HEK293 (cell line): ENCODE measurements at regions not wholly inside any gene's neighbourhood (a gene's known extent, or its start where the extent isn't known, plus 50 kb on each side); places are given as distances from the start of the nearest gene placed in this dataset.
A peak's percentile ranks its signal among the peaks of the same experiment; 100 is the strongest.

ENCODE experiments used
- CTCF ChIA-PET: fragments of 350-600 bp; formaldehyde crosslinking; extraction: SDS; loops from one replicate; lab custom pipeline; 2021; ENCODE audit warnings: antibody characterized with exemption; lab: Yijun Ruan, JAX
- POLR2A ChIA-PET: fragments of 300-600 bp; formaldehyde crosslinking; extraction: SDS; loops from one replicate; lab custom pipeline; 2020; ENCODE audit warnings: antibody characterized with exemption, inconsistent platforms; lab: Yijun Ruan, JAX
- H3K27ac ChIP-seq: fragments of 200-500 bp; sonication (Bioruptor generic); 2 replicates; pipeline ENCODE4 v1.5.1; 2014; ENCODE audit warnings: low read depth, low read length, control low read depth, inconsistent platforms; ENCODE audit errors: extremely low read depth
- H3K36me3 ChIP-seq, 2 experiments: fragments of 200-500 bp in 1 of 2; sonication (Bioruptor generic) in 1 of 2; 1 replicate in 1 of 2; 2 replicates in 1 of 2; pipeline ENCODE4 v1.5.1; 2014 to 2017; ENCODE audit warnings: inconsistent platforms in 2 of 2, low read length in 2 of 2; ENCODE audit not compliant: control insufficient read depth in 2 of 2, insufficient read depth in 1 of 2
- H3K4me1 ChIP-seq: fragments of 200-500 bp; sonication (Bioruptor generic); 2 replicates; pipeline ENCODE4 v1.5.1; 2014; ENCODE audit warnings: mild to moderate bottlenecking, low read length, inconsistent platforms; ENCODE audit not compliant: control insufficient read depth, insufficient read depth
- H3K4me3 ChIP-seq: 2 replicates; pipeline ENCODE4 v1.5.1; 2011; ENCODE audit warnings: low read depth, mild to moderate bottlenecking, control low read depth, low read length, moderate library complexity
- H3K9me3 ChIP-seq: fragments of 200-500 bp; sonication (Bioruptor generic); 2 replicates; pipeline ENCODE4 v1.5.1; 2014; ENCODE audit warnings: low read depth, low read length, inconsistent platforms; ENCODE audit not compliant: control insufficient read depth, insufficient read depth
- EGR2 ChIP-seq: fragments of 450-650 bp; formaldehyde crosslinking; IDR thresholded peaks from 2 replicates; pipeline ENCODE4 v1.5.1; 2016; ENCODE audit warnings: low read depth, missing biosample characterization, missing genetic modification characterization
- KLF10 ChIP-seq: fragments of 450-650 bp; IDR thresholded peaks from 2 replicates; pipeline ENCODE4 v1.5.1; 2018; ENCODE audit warnings: missing biosample characterization, mild to moderate bottlenecking, missing genetic modification characterization
- PBX3 ChIP-seq: sonication (generic); formaldehyde crosslinking; IDR thresholded peaks from 2 replicates; pipeline ENCODE4 v1.8.1; 2022; ENCODE audit warnings: mild to moderate bottlenecking, moderate library complexity, missing genetic modification reagents
- SCRT2 ChIP-seq: fragments of 450-650 bp; formaldehyde crosslinking; IDR thresholded peaks from 2 replicates; pipeline ENCODE4 v1.5.1; 2016; ENCODE audit warnings: missing biosample characterization, missing genetic modification characterization
- TCF7L2 ChIP-seq: IDR thresholded peaks from 2 replicates; pipeline ENCODE4 v1.6.1; 2011; ENCODE audit warnings: low read depth, mild to moderate bottlenecking, inconsistent platforms, low read length, moderate library complexity, borderline replicate concordance
- YY1 ChIP-seq: fragments of 450-650 bp; formaldehyde crosslinking; IDR thresholded peaks from 2 replicates; pipeline ENCODE4 v1.5.1; 2018; ENCODE audit warnings: missing biosample characterization, missing genetic modification characterization
- YY2 ChIP-seq: fragments of 450-650 bp; formaldehyde crosslinking; IDR thresholded peaks from 2 replicates; pipeline ENCODE4 v1.5.1; 2016; ENCODE audit warnings: missing biosample characterization, missing genetic modification characterization
- ZBTB21 ChIP-seq: fragments of 450-650 bp; formaldehyde crosslinking; IDR thresholded peaks from 2 replicates; pipeline ENCODE4 v1.5.1; 2017; ENCODE audit warnings: missing biosample characterization, missing genetic modification characterization
- ZBTB44 ChIP-seq: fragments of 450-650 bp; IDR thresholded peaks from 2 replicates; pipeline ENCODE4 v1.5.1; 2018; ENCODE audit warnings: missing biosample characterization, mild to moderate bottlenecking, missing genetic modification characterization
- ZNF112 ChIP-seq: fragments of 450-650 bp; formaldehyde crosslinking; IDR thresholded peaks from 2 replicates; pipeline ENCODE4 v1.5.0; 2017; ENCODE audit warnings: missing biosample characterization, missing genetic modification characterization
- ZNF211 ChIP-seq: fragments of 450-650 bp; formaldehyde crosslinking; IDR thresholded peaks from 2 replicates; pipeline ENCODE4 v1.5.1; 2016; ENCODE audit warnings: low read depth, missing biosample characterization, missing genetic modification characterization
- ZNF23 ChIP-seq: fragments of 450-650 bp; formaldehyde crosslinking; IDR thresholded peaks from 2 replicates; pipeline ENCODE4 v1.5.1; 2016; ENCODE audit warnings: missing biosample characterization, missing genetic modification characterization, borderline replicate concordance
- ZNF473 ChIP-seq: fragments of 450-650 bp; formaldehyde crosslinking; IDR thresholded peaks from 2 replicates; pipeline ENCODE4 v1.5.1; 2017; ENCODE audit warnings: missing biosample characterization, missing genetic modification characterization
- ZNF513 ChIP-seq: fragments of 450-650 bp; IDR thresholded peaks from 2 replicates; pipeline ENCODE4 v1.5.1; 2018; ENCODE audit warnings: missing biosample characterization, missing genetic modification characterization
- ZNF529 ChIP-seq: fragments of 450-650 bp; formaldehyde crosslinking; IDR thresholded peaks from 2 replicates; pipeline ENCODE4 v1.5.1; 2017; ENCODE audit warnings: missing genetic modification characterization, missing biosample characterization; ENCODE audit not compliant: insufficient replicate concordance
- ZNF571 ChIP-seq: fragments of 450-650 bp; formaldehyde crosslinking; IDR thresholded peaks from 2 replicates; pipeline ENCODE4 v1.5.0; 2017; ENCODE audit warnings: missing biosample characterization, missing genetic modification characterization
- ZNF707 ChIP-seq: fragments of 450-650 bp; formaldehyde crosslinking; IDR thresholded peaks from 2 replicates; pipeline ENCODE4 v1.5.1; 2016; ENCODE audit warnings: missing biosample characterization, missing genetic modification characterization

GRCh38 chr10:83736008-83736407 is 403.3 kb upstream of the GHITM start (continued):
- no peak for TF ChIP-seq SCRT2 (tag by site-specific recombination)

GRCh38 chr10:83750604-83751003 is 388.7 kb upstream of the GHITM start:
- TF ChIP-seq ZNF473 (no peak), YY2 (tag by site-specific recombination) (no peak), ZNF571 (tag by site-specific recombination) (no peak), ZNF707 (tag by site-specific recombination) (peak; percentile 88), ZBTB44 (tag by site-specific recombination) (no peak), ZBTB21 (no peak)
- ChIA-PET POLR2A (no interaction called here), CTCF (no interaction called here)
- Histone ChIP-seq H3K4me1 (no peaks in the 10 kb centered on the region), H3K4me3 (no peak overlapping the region), H3K27ac (no peak overlapping the region), H3K9me3 (no peaks in the 10 kb centered on the region), H3K36me3 (no peaks in the 10 kb centered on the region)

- no peak overlapping the region for H3K4me3 ChIP-seq
- no peaks in the 10 kb centered on the region for H3K4me1 ChIP-seq
- no peak overlapping the region for H3K27ac ChIP-seq
- no peak for TF ChIP-seq KLF10 (tag by site-specific recombination)
- peak; percentile 75 for TF ChIP-seq ZNF707 (tag by site-specific recombination)
- TF ChIP-seq YY1: no peak
- ChIA-PET POLR2A (no interaction called here), CTCF (no interaction called here)
- H3K36me3 ChIP-seq: no peaks in the 10 kb centered on the region
- H3K9me3 ChIP-seq: no peaks in the 10 kb centered on the region
Measured at GRCh38 chr10:83753490-83753889, 385.8 kb upstream of the GHITM start.

- no peaks in the 10 kb centered on the region for H3K9me3 ChIP-seq
- ChIA-PET POLR2A (no interaction called here), CTCF (no interaction called here)
Measured at GRCh38 chr10:83754857-83755256, 384.5 kb upstream of the GHITM start.

More at GRCh38 chr10:83754857-83755256, 384.5 kb upstream of the GHITM start:
- TF ChIP-seq EGR2 (tag by site-specific recombination) (no peak), TCF7L2 (no peak), ZNF211 (tag by site-specific recombination) (no peak), ZNF23 (tag by site-specific recombination) (no peak), ZNF112 (tag by site-specific recombination) (no peak), PBX3 (CRISPR knock-in tag) (no peak), ZNF529 (tag by site-specific recombination) (no peak), ZNF513 (tag by site-specific recombination) (no peak)
- Histone ChIP-seq H3K4me1 (no peaks in the 10 kb centered on the region), H3K4me3 (no peak overlapping the region), H3K27ac (no peak overlapping the region), H3K36me3 (no peaks in the 10 kb centered on the region)
